ENCODE measurements at regions not wholly inside any gene's neighbourhood (a gene's known extent, or its start where the extent isn't known, plus 50 kb on each side); places are given as distances from the start of the nearest gene placed in this dataset.
A peak's percentile ranks its signal among the peaks of the same experiment; 100 is the strongest.

DNA sequence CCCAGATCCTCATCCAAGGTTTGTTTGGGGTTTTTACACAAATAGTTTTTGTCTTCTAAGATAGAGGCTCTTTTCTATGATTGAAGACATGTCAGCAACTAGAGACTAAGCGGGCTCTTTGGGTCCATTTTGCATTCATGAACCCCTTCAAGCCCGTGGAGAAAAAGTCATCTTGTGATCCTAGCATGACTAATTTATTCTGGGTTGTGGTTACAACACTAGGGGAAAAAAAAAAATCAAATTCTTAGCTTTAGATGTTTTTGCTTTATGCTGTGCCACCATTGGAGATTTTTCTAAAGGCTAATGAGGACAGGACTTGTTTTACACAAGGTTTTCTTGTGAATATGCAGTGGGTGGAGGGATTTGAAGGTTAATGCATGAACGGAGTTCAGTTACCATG is 440.0 kb downstream of the PCDH7 start:
- Mint-ChIP-seq H3K4me1 (ENCODE audit: insufficient read depth, unreplicated experiment) (no peaks in the 10 kb centered on the region), H3K9me3 (ENCODE audit: unreplicated experiment) (peaks cover 5% of the 10 kb centered on the region), H3K4me3 (ENCODE audit: unreplicated experiment) (no peak overlapping the region), H3K36me3 (ENCODE audit: insufficient read depth, unreplicated experiment) (no peaks in the 10 kb centered on the region), H3K27ac (ENCODE audit: low read depth, unreplicated experiment) (no peak overlapping the region), H3K27me3 (ENCODE audit: insufficient read depth, unreplicated experiment) (no peaks in the 10 kb centered on the region)
- TF ChIP-seq, protein P1, sequence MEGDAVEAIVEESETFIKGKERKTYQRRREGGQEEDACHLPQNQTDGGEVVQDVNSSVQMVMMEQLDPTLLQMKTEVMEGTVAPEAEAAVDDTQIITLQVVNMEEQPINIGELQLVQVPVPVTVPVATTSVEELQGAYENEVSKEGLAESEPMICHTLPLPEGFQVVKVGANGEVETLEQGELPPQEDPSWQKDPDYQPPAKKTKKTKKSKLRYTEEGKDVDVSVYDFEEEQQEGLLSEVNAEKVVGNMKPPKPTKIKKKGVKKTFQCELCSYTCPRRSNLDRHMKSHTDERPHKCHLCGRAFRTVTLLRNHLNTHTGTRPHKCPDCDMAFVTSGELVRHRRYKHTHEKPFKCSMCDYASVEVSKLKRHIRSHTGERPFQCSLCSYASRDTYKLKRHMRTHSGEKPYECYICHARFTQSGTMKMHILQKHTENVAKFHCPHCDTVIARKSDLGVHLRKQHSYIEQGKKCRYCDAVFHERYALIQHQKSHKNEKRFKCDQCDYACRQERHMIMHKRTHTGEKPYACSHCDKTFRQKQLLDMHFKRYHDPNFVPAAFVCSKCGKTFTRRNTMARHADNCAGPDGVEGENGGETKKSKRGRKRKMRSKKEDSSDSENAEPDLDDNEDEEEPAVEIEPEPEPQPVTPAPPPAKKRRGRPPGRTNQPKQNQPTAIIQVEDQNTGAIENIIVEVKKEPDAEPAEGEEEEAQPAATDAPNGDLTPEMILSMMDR (IDR thresholded peaks at IDR 0.05; ENCODE audit: unreplicated experiment), result no peak
- CTCF ChIA-PET, result interaction anchor here (0.7 to 1.2 kb wide), 2 partner anchors 11 to 834 kb away, joined by 4 to 5 read pairs; no protein-coding TSS in a partner anchor
- BruUV-seq (replicated peaks), result no TSS peak
- DNase-seq (ENCODE audit: unreplicated experiment), result no peak
- POLR2A ChIA-PET, result interaction anchor here (0.6 kb wide), 1 partner anchor 66 kb away, joined by 3 read pairs; no protein-coding TSS in a partner anchor
- intact Hi-C loops (cut with micrococcal nuclease), result no loop called here

DNA sequence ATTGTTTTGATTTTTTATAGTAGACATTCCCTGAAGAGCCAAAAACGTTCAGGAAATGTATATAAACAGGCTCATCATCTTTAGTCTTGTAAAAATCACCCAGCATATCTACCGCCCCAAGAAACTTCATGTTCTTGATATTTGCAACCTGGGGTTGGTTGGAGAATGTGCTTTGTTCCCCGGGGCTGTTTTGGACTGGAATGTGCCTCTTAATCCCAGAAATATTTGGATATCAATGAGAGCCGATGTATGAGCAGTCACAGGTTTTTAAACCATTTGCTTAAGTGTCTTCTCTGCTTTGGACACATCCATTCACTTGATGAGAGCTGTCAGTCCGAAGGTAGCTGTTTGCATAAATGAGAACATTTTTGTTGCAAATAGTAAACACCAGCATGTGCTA is 449.7 kb downstream of the PCDH7 start:
- H3K9me3 Mint-ChIP-seq (ENCODE audit: unreplicated experiment), result no peaks in the 10 kb centered on the region
- BruUV-seq (replicated peaks), result no TSS peak
- no peak for DNase-seq (ENCODE audit: unreplicated experiment)
- no peaks in the 10 kb centered on the region for H3K27me3 Mint-ChIP-seq (ENCODE audit: insufficient read depth, unreplicated experiment)
- CTCF ChIA-PET, result interaction anchor here (0.5 to 0.6 kb wide), 2 partner anchors 135 to 358 kb away, joined by 3 read pairs; no protein-coding TSS in a partner anchor
- TF ChIP-seq, protein P1 (IDR thresholded peaks at IDR 0.05; ENCODE audit: unreplicated experiment), result no peak
- POLR2A ChIA-PET, result interaction anchor here (1.0 kb wide), 1 partner anchor 24 kb away, joined by 3 read pairs; no protein-coding TSS in a partner anchor
- H3K4me3 Mint-ChIP-seq (ENCODE audit: unreplicated experiment), result peak overlapping the region; percentile 37
- H3K36me3 Mint-ChIP-seq (ENCODE audit: insufficient read depth, unreplicated experiment), result no peaks in the 10 kb centered on the region
- intact Hi-C loops (cut with micrococcal nuclease), result no loop called here
- H3K27ac Mint-ChIP-seq (ENCODE audit: low read depth, unreplicated experiment), result peak overlapping the region; percentile 46
- H3K4me1 Mint-ChIP-seq (ENCODE audit: insufficient read depth, unreplicated experiment), result peaks cover 19% of the 10 kb centered on the region

DNA sequence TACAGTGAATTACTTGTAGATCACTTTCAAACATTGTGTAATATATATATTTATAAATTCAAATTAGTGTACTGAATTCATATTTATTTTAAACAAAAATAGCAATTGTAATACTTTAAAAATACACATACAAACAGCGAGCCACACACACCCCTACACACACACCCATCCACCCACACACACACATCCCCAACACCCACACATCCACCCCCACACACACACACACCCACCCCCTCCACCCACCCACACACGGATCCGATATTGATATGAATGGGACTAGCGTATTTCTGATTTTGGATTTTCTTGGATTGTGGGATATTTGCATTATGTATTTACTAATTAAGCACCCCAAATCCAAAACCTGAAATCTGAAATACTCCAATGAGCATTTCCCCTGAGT is 451.2 kb downstream of the PCDH7 start:
- intact Hi-C loops (cut with micrococcal nuclease), result no loop called here
- Mint-ChIP-seq H3K27ac (ENCODE audit: low read depth, unreplicated experiment) (no peak overlapping the region), H3K27me3 (ENCODE audit: insufficient read depth, unreplicated experiment) (no peaks in the 10 kb centered on the region), H3K36me3 (ENCODE audit: insufficient read depth, unreplicated experiment) (no peaks in the 10 kb centered on the region), H3K4me1 (ENCODE audit: insufficient read depth, unreplicated experiment) (peaks cover 19% of the 10 kb centered on the region), H3K9me3 (ENCODE audit: unreplicated experiment) (no peaks in the 10 kb centered on the region), H3K4me3 (ENCODE audit: unreplicated experiment) (no peak overlapping the region)
- no peak for DNase-seq (ENCODE audit: unreplicated experiment)
- ChIA-PET POLR2A (no interaction called here), CTCF (no interaction called here)
- no TSS peak for BruUV-seq (replicated peaks)
- TF ChIP-seq, protein P1 (IDR thresholded peaks at IDR 0.05; ENCODE audit: unreplicated experiment), result no peak

DNA sequence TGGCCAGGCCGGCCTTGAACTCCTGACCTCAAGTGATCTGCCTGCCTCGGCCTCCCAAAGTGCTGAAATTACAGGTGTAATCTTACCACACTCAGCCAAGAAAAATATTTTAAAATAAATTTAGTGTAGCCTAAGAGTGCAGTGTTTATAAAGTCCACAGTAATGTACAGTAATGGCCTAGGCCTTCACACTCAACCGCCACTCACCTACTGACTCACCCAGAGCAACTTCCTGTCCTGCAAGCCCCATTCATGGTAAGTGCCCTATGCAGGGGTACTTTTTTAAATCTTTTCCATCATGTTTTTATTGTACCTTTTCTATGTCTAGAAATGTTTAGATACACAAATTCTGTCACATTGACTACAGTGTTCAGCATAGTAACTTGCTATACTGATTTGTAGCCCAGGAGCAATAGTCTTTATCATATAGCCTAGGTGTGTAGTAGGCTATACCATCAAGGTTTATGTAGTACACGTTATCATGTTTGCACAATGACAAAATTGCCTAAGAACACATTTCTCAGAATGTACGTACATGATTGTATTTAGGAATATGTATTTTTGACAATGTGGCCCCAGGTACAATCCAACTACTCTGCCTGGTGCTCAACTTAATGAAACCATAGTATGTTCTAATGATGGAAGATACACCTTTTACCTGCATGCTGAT is 455.2 kb downstream of the PCDH7 start:
- intact Hi-C loops (cut with micrococcal nuclease), result no loop called here
- ChIA-PET POLR2A (no interaction called here), CTCF (interaction anchor here (0.6 kb wide), 1 partner anchor 33 kb away, joined by 3 read pairs; no protein-coding TSS in a partner anchor)
- Mint-ChIP-seq H3K4me3 (ENCODE audit: unreplicated experiment) (no peak overlapping the region), H3K27me3 (ENCODE audit: insufficient read depth, unreplicated experiment) (no peaks in the 10 kb centered on the region), H3K36me3 (ENCODE audit: insufficient read depth, unreplicated experiment) (no peaks in the 10 kb centered on the region), H3K4me1 (ENCODE audit: insufficient read depth, unreplicated experiment) (peaks cover 9% of the 10 kb centered on the region), H3K27ac (ENCODE audit: low read depth, unreplicated experiment) (no peak overlapping the region), H3K9me3 (ENCODE audit: unreplicated experiment) (no peaks in the 10 kb centered on the region)
- BruUV-seq (replicated peaks), result no TSS peak
- DNase-seq (ENCODE audit: unreplicated experiment), result peak; percentile 21
- TF ChIP-seq, protein P1 (IDR thresholded peaks at IDR 0.05; ENCODE audit: unreplicated experiment), result no peak

Measured in MCF 10A (cell line).